ENCODE measurements at regions not wholly inside any gene's neighbourhood (a gene's known extent, or its start where the extent isn't known, plus 50 kb on each side); places are given as distances from the start of the nearest gene placed in this dataset.

- dilution Hi-C loops (cut with MboI; ENCODE audit: extremely low pct_ligation_motif_present, low sequenced_read_pairs): no loop called here
- Histone ChIP-seq H3K4me3 (ENCODE audit: control insufficient read depth in 2 of 3, extremely low read depth in 1 of 3, insufficient read depth in 2 of 3, low read depth in 1 of 3, low read length in 3 of 3) (no peak overlapping the region), H3K27me3 (ENCODE audit: control insufficient read depth, extremely low read depth, insufficient read depth, low read length) (no peaks in the 10 kb centered on the region), H3K9me1 (ENCODE audit: control insufficient read depth, extremely low read depth, insufficient read depth, low read length) (no peaks in the 10 kb centered on the region), H3K9me3 (ENCODE audit: control insufficient read depth, low read depth, low read length) (no peaks in the 10 kb centered on the region), H3K79me2 (ENCODE audit: control insufficient read depth, insufficient read depth, low read length) (no peaks in the 10 kb centered on the region), H3K36me3 (ENCODE audit: control insufficient read depth in 2 of 2, extremely low read depth in 1 of 2, insufficient read depth in 2 of 2, low read length in 2 of 2) (no peaks in the 10 kb centered on the region), H3K27ac (ENCODE audit: control insufficient read depth, insufficient read depth, low read length) (no peak overlapping the region), H3K9ac (ENCODE audit: control insufficient read depth, extremely low read depth, insufficient read depth, low read length) (no peak overlapping the region), H3K4me1 (ENCODE audit: control insufficient read depth, extremely low read depth, insufficient read depth, low read length) (peaks cover 11% of the 10 kb centered on the region), H4K20me1 (ENCODE audit: control insufficient read depth, extremely low read depth, insufficient read depth, low read length) (no peaks in the 10 kb centered on the region), H3K4me2 (ENCODE audit: control insufficient read depth, extremely low read depth, insufficient read depth, low read depth, low read length) (no peak overlapping the region), H2AFZ (ENCODE audit: control insufficient read depth, low read length) (no peak overlapping the region)
- DNase-seq (ENCODE audit: low read depth, low spot score) (no peak), FAIRE-seq (no peak)
- TF ChIP-seq EZH2 (IDR thresholded peaks at IDR 0.05; ENCODE audit: low read length) (no peak), CTCF (optimal IDR thresholded peaks at IDR 0.05 in 1 of 3, IDR thresholded peaks at IDR 0.05 in 1 of 3, conservative IDR thresholded peaks at IDR 0.05 in 1 of 3; ENCODE audit: extremely low read depth in 1 of 3, insufficient read depth in 2 of 3, low read length in 3 of 3) (no peak)
Measured at GRCh38 chr9:87389936-87390335, 107.7 kb upstream of the DAPK1 start.

GRCh38 chr9:87390361-87390760, 107.3 kb upstream of the DAPK1 start:
- peaks cover 11% of the 10 kb centered on the region for H3K4me1 ChIP-seq (ENCODE audit: control insufficient read depth, extremely low read depth, insufficient read depth, low read length)
- no peaks in the 10 kb centered on the region for H4K20me1 ChIP-seq (ENCODE audit: control insufficient read depth, extremely low read depth, insufficient read depth, low read length)
- no peak overlapping the region for H3K9ac ChIP-seq (ENCODE audit: control insufficient read depth, extremely low read depth, insufficient read depth, low read length)
- H3K4me2 ChIP-seq (ENCODE audit: control insufficient read depth, extremely low read depth, insufficient read depth, low read depth, low read length): no peak overlapping the region
- H2AFZ ChIP-seq (ENCODE audit: control insufficient read depth, low read length): no peak overlapping the region
- H3K9me3 ChIP-seq (ENCODE audit: control insufficient read depth, low read depth, low read length): no peaks in the 10 kb centered on the region
- TF ChIP-seq EZH2 (IDR thresholded peaks at IDR 0.05; ENCODE audit: low read length) (no peak), CTCF (optimal IDR thresholded peaks at IDR 0.05 in 1 of 3, IDR thresholded peaks at IDR 0.05 in 1 of 3, conservative IDR thresholded peaks at IDR 0.05 in 1 of 3; ENCODE audit: extremely low read depth in 1 of 3, insufficient read depth in 2 of 3, low read length in 3 of 3) (no peak)
- no peak for FAIRE-seq
- H3K4me3 ChIP-seq (ENCODE audit: control insufficient read depth in 2 of 3, extremely low read depth in 1 of 3, insufficient read depth in 2 of 3, low read depth in 1 of 3, low read length in 3 of 3): no peak overlapping the region
- no peaks in the 10 kb centered on the region for H3K27me3 ChIP-seq (ENCODE audit: control insufficient read depth, extremely low read depth, insufficient read depth, low read length)
- H3K9me1 ChIP-seq (ENCODE audit: control insufficient read depth, extremely low read depth, insufficient read depth, low read length): no peaks in the 10 kb centered on the region
- H3K27ac ChIP-seq (ENCODE audit: control insufficient read depth, insufficient read depth, low read length): no peak overlapping the region
- no peaks in the 10 kb centered on the region for H3K79me2 ChIP-seq (ENCODE audit: control insufficient read depth, insufficient read depth, low read length)
- dilution Hi-C loops (cut with MboI; ENCODE audit: extremely low pct_ligation_motif_present, low sequenced_read_pairs): no loop called here
- no peaks in the 10 kb centered on the region for H3K36me3 ChIP-seq (ENCODE audit: control insufficient read depth in 2 of 2, extremely low read depth in 1 of 2, insufficient read depth in 2 of 2, low read length in 2 of 2)
- no peak for DNase-seq (ENCODE audit: low read depth, low spot score)
